Panc1 (cell line): ENCODE measurements at regions not wholly inside any gene's neighbourhood (a gene's known extent, or its start where the extent isn't known, plus 50 kb on each side); places are given as distances from the start of the nearest gene placed in this dataset.

Experiments
- ATAC-seq: fragments of 200-7000 bp; cut with Tn5 transposase; 2 replicates; pipeline ENCODE4 v1.9.1; 2020; ENCODE audit warnings: mild to moderate bottlenecking, moderate library complexity
- BruUV-seq: library from RNA; stranded (reverse); fragments of 400-500 nt; replicated peaks from 2 replicates; lab custom pipeline; 2021; lab: Mats Ljungman, UMichigan
- CTCF ChIA-PET: fragments of 300-600 bp; sonication (Branson Sonifier 250); formaldehyde crosslinking; loops from one replicate; lab custom pipeline; 2022; ENCODE audit warnings: antibody characterized with exemption; lab: Charles Lee
- POLR2A ChIA-PET: fragments of 300-600 bp; sonication (Branson Sonifier 250); formaldehyde crosslinking; loops from one replicate; lab custom pipeline; 2022; ENCODE audit warnings: antibody characterized with exemption; lab: Charles Lee
- DNase-seq: peaks from one replicate; pipeline ENCODE4 v3.0.0-alpha.2; 2010; ENCODE audit warnings: low read depth, low spot score
- H3K27ac ChIP-seq: 2 replicates; pipeline ENCODE4 v1.5.1; 2011; ENCODE audit warnings: mild to moderate bottlenecking, low read length, inconsistent platforms
- H3K27me3 ChIP-seq: fragments of 200-500 bp; sonication (Bioruptor generic); 2 replicates; pipeline ENCODE4 v1.6.0; 2014; ENCODE audit warnings: low read length, inconsistent platforms; ENCODE audit not compliant: control insufficient read depth, insufficient read depth
- H3K36me3 ChIP-seq: fragments of 200-500 bp; sonication (Bioruptor generic); 2 replicates; pipeline ENCODE4 v1.5.1; 2014; ENCODE audit warnings: inconsistent platforms, mild to moderate bottlenecking, low read length, moderate library complexity; ENCODE audit not compliant: control insufficient read depth, insufficient read depth
- H3K4me1 ChIP-seq: 2 replicates; pipeline ENCODE4 v1.5.1; 2011; ENCODE audit warnings: inconsistent platforms, mild to moderate bottlenecking, low read length, moderate library complexity; ENCODE audit not compliant: control insufficient read depth, insufficient read depth
- H3K4me3 ChIP-seq, 2 experiments: 2 replicates each; pipeline ENCODE4 v1.5.1; 2011 to 2012; ENCODE audit warnings: low read depth in 2 of 2, low read length in 2 of 2, mild to moderate bottlenecking in 2 of 2, inconsistent platforms in 1 of 2, moderate library complexity in 1 of 2
- H3K9me3 ChIP-seq: fragments of 200-500 bp; sonication (Bioruptor generic); 2 replicates; pipeline ENCODE4 v1.5.1; 2014; ENCODE audit warnings: low read depth, mild to moderate bottlenecking, inconsistent platforms, low read length, moderate library complexity; ENCODE audit not compliant: control insufficient read depth, insufficient read depth
- CTCF ChIP-seq: fragments of 450-650 bp; IDR thresholded peaks from 2 replicates; pipeline ENCODE4 v1.5.1; 2017; ENCODE audit warnings: mild to moderate bottlenecking
- POLR2AphosphoS5 ChIP-seq: IDR thresholded peaks from 2 replicates; pipeline ENCODE4 v1.6.1; 2012; ENCODE audit warnings: mild to moderate bottlenecking, low read depth, low read length, moderate library complexity
- REST ChIP-seq, 2 experiments: IDR thresholded peaks; 2 replicates each; pipeline ENCODE4 v1.6.1; 2011 to 2012; ENCODE audit warnings: low read depth in 2 of 2, control low read depth in 1 of 2, low read length in 1 of 2, mild to moderate bottlenecking in 1 of 2, moderate library complexity in 1 of 2; ENCODE audit not compliant: insufficient read depth in 1 of 2
- SIN3A ChIP-seq: IDR thresholded peaks from 2 replicates; pipeline ENCODE4 v1.6.1; 2012; ENCODE audit warnings: low read depth, mild to moderate bottlenecking, low read length, moderate library complexity, borderline replicate concordance; ENCODE audit not compliant: insufficient read depth
- TCF7L2 ChIP-seq: IDR thresholded peaks from 2 replicates; pipeline ENCODE4 v1.6.1; 2011; ENCODE audit warnings: mild to moderate bottlenecking, low read depth, low read length, inconsistent platforms
- in situ Hi-C: cut with HindIII; loops from 2 replicates; pipeline ENCODE4 v1.10.0; 2016; ENCODE audit warnings: low sequenced_read_pairs, low pct_unique_long_range_greater_than_20kb
- intact Hi-C: fragments of 100-400 bp; cut with micrococcal nuclease; formaldehyde crosslinking; loops from one replicate; pipeline ENCODE4 v1.10.0; 2022; ENCODE audit not compliant: unreplicated experiment

DNA sequence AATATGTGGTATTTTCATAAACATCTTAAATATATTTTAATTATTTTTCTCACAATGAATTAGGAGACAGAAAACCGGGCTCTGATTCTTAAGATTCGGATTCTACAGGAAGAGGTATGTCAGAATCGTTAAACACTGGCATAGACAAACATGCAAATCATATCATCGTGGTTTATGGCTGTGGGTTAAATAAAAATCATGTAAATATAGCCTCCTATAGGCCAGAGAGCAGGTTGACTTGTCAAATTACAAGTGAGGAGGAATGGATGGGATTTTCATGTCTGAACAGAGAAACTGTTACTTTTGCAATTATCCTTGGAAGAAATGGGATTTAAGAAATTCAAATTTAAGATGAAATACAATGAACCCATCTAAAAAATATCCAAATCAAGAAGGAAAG lies 74.9 kb upstream of the BCAT1 start:
- DNase-seq: no peak
- Histone ChIP-seq H3K4me1 (no peaks in the 10 kb centered on the region), H3K9me3 (no peaks in the 10 kb centered on the region), H3K27ac (no peak overlapping the region), H3K4me3 (no peak overlapping the region), H3K36me3 (no peaks in the 10 kb centered on the region), H3K27me3 (peaks cover 3% of the 10 kb centered on the region)
- ChIA-PET CTCF (interaction anchor here (0.5 kb wide), 1 partner anchor 169 kb away, joined by 3 read pairs; no protein-coding TSS in a partner anchor), POLR2A (no interaction called here)
- in situ Hi-C loops: no loop called here
- intact Hi-C loops: no loop called here
- no peak for ATAC-seq
- TF ChIP-seq CTCF (no peak), SIN3A (no peak), TCF7L2 (no peak), POLR2AphosphoS5 (no peak), REST (IDR thresholded peaks at IDR 0.05; ENCODE audit: insufficient read depth in 1 of 2, low read depth in 2 of 2, low read length in 1 of 2) (no peak)
- BruUV-seq: no TSS peak

DNA sequence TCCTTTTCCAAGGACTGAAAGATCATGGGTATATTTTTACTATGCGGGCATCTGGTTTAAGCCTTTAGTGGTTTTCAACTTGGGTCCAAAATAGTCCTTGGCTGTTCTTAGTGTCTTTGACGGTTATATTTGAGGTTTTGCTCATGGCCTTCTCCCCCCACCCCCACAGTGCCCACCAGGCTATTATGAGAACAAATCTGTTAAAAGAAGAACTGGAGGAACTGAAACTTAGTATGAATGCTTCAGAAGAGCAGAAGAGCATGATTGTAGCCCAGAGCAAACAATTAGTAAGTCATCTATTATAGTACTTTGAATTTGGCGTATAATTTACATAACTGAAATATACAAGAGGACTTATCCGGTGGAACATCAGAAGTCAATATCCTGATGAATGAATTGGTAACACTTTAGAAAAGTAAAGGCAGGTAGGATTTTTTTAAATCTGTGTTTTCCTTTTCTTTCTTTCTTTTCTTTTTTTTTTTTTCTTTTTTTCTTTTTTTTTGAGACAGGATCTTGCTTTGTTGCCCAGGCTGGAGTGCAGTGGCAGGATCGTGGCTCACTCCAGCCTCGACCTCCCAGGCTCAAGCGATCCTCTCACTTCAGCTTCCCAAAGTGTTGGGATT lies 71.8 kb upstream of the BCAT1 start:
- H3K4me3 ChIP-seq: no peak overlapping the region
- H3K27ac ChIP-seq: no peak overlapping the region
- TF ChIP-seq REST (IDR thresholded peaks at IDR 0.05; ENCODE audit: insufficient read depth in 1 of 2, low read depth in 2 of 2, low read length in 1 of 2): no peak
- TF ChIP-seq TCF7L2: no peak
- no peak for TF ChIP-seq SIN3A
- TF ChIP-seq POLR2AphosphoS5: no peak
- TF ChIP-seq CTCF: no peak
- no peaks in the 10 kb centered on the region for H3K36me3 ChIP-seq
- CTCF ChIA-PET: no interaction called here
- POLR2A ChIA-PET: no interaction called here
- H3K9me3 ChIP-seq: no peaks in the 10 kb centered on the region
- in situ Hi-C loops: no loop called here
- ATAC-seq (no peak), DNase-seq (no peak)
- no peaks in the 10 kb centered on the region for H3K4me1 ChIP-seq
- intact Hi-C loops: no loop called here
- H3K27me3 ChIP-seq: peaks cover 3% of the 10 kb centered on the region
- BruUV-seq: no TSS peak
